ENCODE measurements at regions not wholly inside any gene's neighbourhood (a gene's known extent, or its start where the extent isn't known, plus 50 kb on each side); places are given as distances from the start of the nearest gene placed in this dataset.

- TF ChIP-seq, protein P1, sequence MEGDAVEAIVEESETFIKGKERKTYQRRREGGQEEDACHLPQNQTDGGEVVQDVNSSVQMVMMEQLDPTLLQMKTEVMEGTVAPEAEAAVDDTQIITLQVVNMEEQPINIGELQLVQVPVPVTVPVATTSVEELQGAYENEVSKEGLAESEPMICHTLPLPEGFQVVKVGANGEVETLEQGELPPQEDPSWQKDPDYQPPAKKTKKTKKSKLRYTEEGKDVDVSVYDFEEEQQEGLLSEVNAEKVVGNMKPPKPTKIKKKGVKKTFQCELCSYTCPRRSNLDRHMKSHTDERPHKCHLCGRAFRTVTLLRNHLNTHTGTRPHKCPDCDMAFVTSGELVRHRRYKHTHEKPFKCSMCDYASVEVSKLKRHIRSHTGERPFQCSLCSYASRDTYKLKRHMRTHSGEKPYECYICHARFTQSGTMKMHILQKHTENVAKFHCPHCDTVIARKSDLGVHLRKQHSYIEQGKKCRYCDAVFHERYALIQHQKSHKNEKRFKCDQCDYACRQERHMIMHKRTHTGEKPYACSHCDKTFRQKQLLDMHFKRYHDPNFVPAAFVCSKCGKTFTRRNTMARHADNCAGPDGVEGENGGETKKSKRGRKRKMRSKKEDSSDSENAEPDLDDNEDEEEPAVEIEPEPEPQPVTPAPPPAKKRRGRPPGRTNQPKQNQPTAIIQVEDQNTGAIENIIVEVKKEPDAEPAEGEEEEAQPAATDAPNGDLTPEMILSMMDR (IDR thresholded peaks at IDR 0.05), result no peak
- TF ChIP-seq POLR2A (IDR thresholded peaks at IDR 0.05), result no peak
- Histone ChIP-seq H3K36me3 (no peaks in the 10 kb centered on the region), H3K4me3 (no peak overlapping the region), H3K27ac (peak overlapping the region in 1 of 12 donors; percentile 25), H3K9me3 (no peaks in the 10 kb centered on the region), H3K4me1 (peaks cover 0 to 14% (median 3%) of the 10 kb centered on the region in 12 donors), H3K27me3 (no peaks in the 10 kb centered on the region)
- DNase-seq (no peak), ATAC-seq (no peak)
- intact Hi-C loops (cut with DNase I), result no loop called here
- 71 to 80% (median 74%) methylated on average over 3 of the region's 3 CpGs for WGBS, 4 donors
These were observed 92.0 kb upstream of the SLC4A7 start for GRCh38 chr3:27576171-27576570.

DNA sequence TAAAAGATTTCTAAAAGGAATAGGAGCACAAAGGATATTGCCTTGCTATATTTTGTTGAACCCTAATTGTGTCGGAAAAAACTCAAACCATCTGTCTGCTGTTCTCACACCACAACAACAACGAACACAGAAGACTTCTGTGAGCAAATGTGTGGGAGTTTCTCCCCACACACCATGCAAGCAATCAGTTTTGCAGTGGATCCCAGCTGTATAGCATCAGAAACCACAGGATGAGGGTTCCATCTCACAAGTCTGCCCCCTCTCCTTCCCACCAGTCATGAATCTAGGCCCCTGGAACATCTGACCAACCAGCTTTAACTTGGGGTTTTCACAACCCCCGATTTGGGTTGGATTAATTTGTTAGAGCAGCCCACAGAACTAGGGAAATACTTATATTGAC, 91.3 kb upstream of the SLC4A7 start:
- no peaks in the 10 kb centered on the region for H3K27me3 ChIP-seq
- no peak for TF ChIP-seq POLR2A (IDR thresholded peaks at IDR 0.05)
- TF ChIP-seq, protein P1 (IDR thresholded peaks at IDR 0.05), result no peak
- H3K4me3 ChIP-seq, result no peak overlapping the region
- ATAC-seq (peak in 1 of 4 donors; percentile 34), DNase-seq (no peak)
- intact Hi-C loops (cut with DNase I), result no loop called here
- 61 to 83% (median 69%) methylated on average over 3 of the region's 3 CpGs for WGBS, 4 donors
- H3K4me1 ChIP-seq, result peaks cover 0 to 19% (median 6%) of the 10 kb centered on the region in 12 donors
- H3K36me3 ChIP-seq, result no peaks in the 10 kb centered on the region
- no peaks in the 10 kb centered on the region for H3K9me3 ChIP-seq
- no peak overlapping the region for H3K27ac ChIP-seq

GRCh38 chr3:27574438-27574795, 90.2 kb upstream of the SLC4A7 start:
- TF ChIP-seq, protein P1 (IDR thresholded peaks at IDR 0.05), result no peak
- TF ChIP-seq POLR2A (IDR thresholded peaks at IDR 0.05), result no peak
- H3K27ac ChIP-seq, result no peak overlapping the region
- no peak overlapping the region for H3K4me3 ChIP-seq
- no peak for ATAC-seq
- H3K27me3 ChIP-seq, result no peaks in the 10 kb centered on the region
- no peaks in the 10 kb centered on the region for H3K36me3 ChIP-seq
- peaks cover 0 to 21% (median 6%) of the 10 kb centered on the region in 12 donors for H3K4me1 ChIP-seq
- no peaks in the 10 kb centered on the region for H3K9me3 ChIP-seq
- 86 to 97% (median 91%) methylated on average over 6 of the region's 6 CpGs for WGBS, 4 donors
- DNase-seq, result no peak
- intact Hi-C loops (cut with DNase I), result no loop called here

- no peak overlapping the region for H3K27ac ChIP-seq
- WGBS, 4 donors, result 81 to 86% (median 82%) methylated on average over 5 of the region's 5 CpGs
These were observed 89.7 kb upstream of the SLC4A7 start for GRCh38 chr3:27573780-27574437.

More at GRCh38 chr3:27573780-27574437, 89.7 kb upstream of the SLC4A7 start:
- ATAC-seq (no peak), DNase-seq (no peak)
- no peak for TF ChIP-seq POLR2A (IDR thresholded peaks at IDR 0.05)
- TF ChIP-seq, protein P1 (IDR thresholded peaks at IDR 0.05), result no peak
- Histone ChIP-seq H3K36me3 (no peaks in the 10 kb centered on the region), H3K4me3 (no peak overlapping the region), H3K4me1 (peaks cover 0 to 24% (median 6%) of the 10 kb centered on the region in 12 donors), H3K27me3 (no peaks in the 10 kb centered on the region), H3K9me3 (no peaks in the 10 kb centered on the region)
- intact Hi-C loops (cut with DNase I), result no loop called here

Measured in heart left ventricle (tissue), 16 donors.